HUES6 (cell line): ENCODE measurements at regions not wholly inside any gene's neighbourhood (a gene's known extent, or its start where the extent isn't known, plus 50 kb on each side); places are given as distances from the start of the nearest gene placed in this dataset.

Experiments
- H3K27ac ChIP-seq: 2 replicates; pipeline ENCODE4 v1.7.0; 2013; ENCODE audit warnings: low read depth, mild to moderate bottlenecking, low read length, inconsistent platforms
- H3K27me3 ChIP-seq: 2 replicates; pipeline ENCODE4 v1.6.1; 2013; ENCODE audit warnings: low read length; ENCODE audit not compliant: control insufficient read depth, insufficient read depth
- H3K36me3 ChIP-seq: 2 replicates; pipeline ENCODE4 v1.6.1; 2013; ENCODE audit warnings: low read length; ENCODE audit not compliant: control insufficient read depth, insufficient read depth
- H3K4me1 ChIP-seq: 2 replicates; pipeline ENCODE4 v1.6.1; 2013; ENCODE audit warnings: low read length; ENCODE audit not compliant: control insufficient read depth, insufficient read depth
- H3K4me3 ChIP-seq: 2 replicates; pipeline ENCODE4 v1.5.1; 2013; ENCODE audit warnings: low read depth, low read length
- H3K9ac ChIP-seq: one replicate; pipeline ENCODE4 v1.6.1; 2013; ENCODE audit warnings: mild to moderate bottlenecking, low read length
- H3K9me3 ChIP-seq: 2 replicates; pipeline ENCODE4 v1.6.1; 2013; ENCODE audit warnings: low read depth, low read length; ENCODE audit not compliant: control insufficient read depth, insufficient read depth

DNA sequence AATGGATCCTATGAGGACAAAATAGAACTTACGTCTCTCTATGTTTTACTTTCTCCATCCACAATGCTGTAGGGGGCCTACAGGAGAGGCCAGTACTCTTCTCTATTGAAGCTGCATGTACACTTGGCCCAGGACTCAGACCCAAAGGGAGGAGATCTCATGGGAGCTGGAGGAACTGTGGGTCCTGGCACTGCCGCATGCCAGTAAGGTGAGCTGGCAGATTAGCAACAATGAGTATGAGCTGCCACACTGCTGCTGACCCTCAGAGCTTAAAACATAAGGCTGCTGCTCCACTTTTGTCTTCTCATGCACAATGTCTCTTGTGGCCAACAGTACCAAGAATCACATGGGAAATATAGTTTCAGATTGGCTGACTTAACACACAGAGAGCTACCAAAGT is 57.8 kb upstream of the TBC1D5 start:
- Histone ChIP-seq H3K27ac (no peak overlapping the region), H3K4me3 (no peak overlapping the region), H3K27me3 (no peaks in the 10 kb centered on the region), H3K36me3 (no peaks in the 10 kb centered on the region), H3K9ac (no peak overlapping the region), H3K4me1 (no peaks in the 10 kb centered on the region), H3K9me3 (no peaks in the 10 kb centered on the region)

DNA sequence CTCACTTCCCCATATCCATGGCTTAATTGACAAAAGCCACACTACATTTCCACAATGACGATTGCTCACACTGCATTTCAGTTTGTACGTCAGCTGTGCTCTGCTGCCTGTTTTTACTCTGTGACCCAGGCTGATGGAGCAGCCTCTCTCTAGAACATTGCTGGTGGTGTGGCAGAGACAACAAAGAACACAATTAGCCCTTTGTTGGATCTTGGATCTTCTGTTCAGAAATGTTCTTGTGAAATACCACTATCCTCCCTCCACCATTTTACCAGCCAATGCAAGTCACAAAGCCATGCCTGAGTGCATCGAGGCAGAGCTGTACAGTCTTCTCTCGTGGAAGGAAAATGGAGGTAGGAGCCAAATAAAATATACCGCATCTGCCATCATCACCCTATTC is 56.9 kb upstream of the TBC1D5 start:
- Histone ChIP-seq H3K9me3 (no peaks in the 10 kb centered on the region), H3K27me3 (no peaks in the 10 kb centered on the region), H3K9ac (no peak overlapping the region), H3K27ac (no peak overlapping the region), H3K36me3 (no peaks in the 10 kb centered on the region), H3K4me3 (no peak overlapping the region), H3K4me1 (no peaks in the 10 kb centered on the region)

DNA sequence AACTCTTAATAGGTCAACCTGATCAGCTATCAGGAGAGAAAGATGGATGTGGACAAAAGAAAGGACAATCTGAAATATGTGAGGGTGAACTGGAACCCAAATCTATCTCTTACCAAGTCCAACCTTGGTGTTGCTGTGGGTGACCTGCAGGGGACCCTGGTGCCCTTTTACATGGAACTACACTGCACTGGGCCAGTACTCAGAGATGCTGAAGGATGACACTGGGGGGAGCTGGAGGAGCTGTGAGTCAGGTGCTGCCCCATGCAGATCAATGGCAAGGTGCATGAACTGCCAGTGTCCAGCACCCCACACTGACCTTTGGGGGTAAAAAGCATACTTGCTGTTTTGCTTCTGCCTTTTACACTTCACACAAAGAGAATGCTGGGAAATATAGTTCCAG is 55.6 kb upstream of the TBC1D5 start:
- no peaks in the 10 kb centered on the region for H3K4me1 ChIP-seq
- no peak overlapping the region for H3K4me3 ChIP-seq
- no peaks in the 10 kb centered on the region for H3K36me3 ChIP-seq
- H3K27me3 ChIP-seq, result no peaks in the 10 kb centered on the region
- no peak overlapping the region for H3K27ac ChIP-seq
- H3K9me3 ChIP-seq, result no peaks in the 10 kb centered on the region
- H3K9ac ChIP-seq, result no peak overlapping the region

DNA sequence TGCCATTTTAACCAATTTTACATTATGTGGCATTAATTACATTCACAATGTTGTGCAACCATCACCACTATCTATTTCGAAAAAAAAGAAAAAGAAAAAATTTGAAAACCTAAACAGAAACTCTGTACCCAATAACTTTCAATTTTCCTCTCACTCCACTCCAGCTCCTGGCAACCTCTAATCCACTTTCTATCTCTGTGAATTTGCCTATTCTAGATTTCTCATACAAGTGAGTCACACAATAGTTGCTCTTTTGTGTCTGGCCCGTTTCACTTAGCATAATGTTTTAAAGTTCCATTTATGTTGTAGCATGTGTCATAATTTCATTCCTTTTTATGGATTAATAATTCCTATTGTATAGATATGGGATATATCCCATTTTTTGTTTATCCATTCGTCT is 53.3 kb upstream of the TBC1D5 start:
- no peaks in the 10 kb centered on the region for H3K27me3 ChIP-seq
- H3K27ac ChIP-seq, result no peak overlapping the region
- H3K9me3 ChIP-seq, result no peaks in the 10 kb centered on the region
- no peaks in the 10 kb centered on the region for H3K36me3 ChIP-seq
- H3K4me3 ChIP-seq, result no peak overlapping the region
- no peaks in the 10 kb centered on the region for H3K4me1 ChIP-seq
- no peak overlapping the region for H3K9ac ChIP-seq

DNA sequence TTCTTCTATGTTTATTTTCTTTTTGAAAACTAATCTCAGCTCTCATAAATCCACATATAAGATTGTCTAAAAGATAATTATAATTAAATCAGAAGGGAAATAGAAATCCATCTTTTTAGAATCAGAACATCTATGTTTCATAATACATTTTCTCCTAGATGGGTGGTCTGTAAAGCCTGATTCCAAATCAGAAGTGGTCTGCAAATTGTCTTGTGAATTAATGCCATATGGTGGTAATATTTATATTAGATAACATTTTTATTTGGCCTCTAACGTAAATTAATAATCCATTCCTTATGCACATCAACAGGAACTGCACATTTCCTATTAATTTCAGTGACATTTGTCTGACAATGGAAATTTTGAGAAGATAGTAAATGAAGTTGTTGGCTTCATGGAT is 52.8 kb upstream of the TBC1D5 start:
- Histone ChIP-seq H3K4me1 (no peaks in the 10 kb centered on the region), H3K36me3 (no peaks in the 10 kb centered on the region), H3K27me3 (no peaks in the 10 kb centered on the region), H3K9me3 (no peaks in the 10 kb centered on the region), H3K27ac (no peak overlapping the region), H3K4me3 (no peak overlapping the region), H3K9ac (no peak overlapping the region)

DNA sequence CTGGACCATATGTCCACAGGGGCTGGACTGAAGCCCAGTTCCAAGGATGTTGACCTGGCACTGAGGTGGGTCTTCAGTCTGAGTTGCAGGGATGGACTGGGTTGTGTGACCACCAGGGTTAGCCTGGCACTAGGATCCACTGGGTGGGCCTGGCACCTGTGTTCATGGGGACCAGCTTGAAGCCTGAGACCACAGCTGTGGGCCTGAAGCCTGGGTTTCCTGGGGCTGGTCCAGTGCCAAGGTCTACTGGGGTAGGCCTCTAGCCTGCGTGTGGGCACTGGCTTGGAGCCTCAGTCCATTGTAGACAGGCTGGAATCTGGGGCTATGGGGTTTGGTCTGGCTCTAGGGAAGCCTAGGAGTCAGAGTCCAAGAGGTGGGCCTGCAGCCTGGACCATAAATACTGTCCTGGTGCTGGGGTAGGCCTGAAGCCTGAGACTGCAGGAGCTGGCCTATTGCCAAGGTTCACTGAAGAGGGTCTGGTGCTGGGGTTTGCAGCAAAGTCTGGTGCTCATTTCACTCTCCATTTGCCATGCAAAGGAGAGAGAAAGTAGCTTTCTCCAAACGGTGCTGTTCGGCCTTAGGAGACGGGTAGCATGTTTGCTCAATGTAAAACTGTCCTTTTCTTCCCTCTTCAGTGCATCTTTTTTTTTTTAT is 51.2 kb upstream of the TBC1D5 start:
- no peak overlapping the region for H3K4me3 ChIP-seq
- no peaks in the 10 kb centered on the region for H3K27me3 ChIP-seq
- no peaks in the 10 kb centered on the region for H3K4me1 ChIP-seq
- H3K36me3 ChIP-seq, result no peaks in the 10 kb centered on the region
- H3K27ac ChIP-seq, result no peak overlapping the region
- no peaks in the 10 kb centered on the region for H3K9me3 ChIP-seq
- no peak overlapping the region for H3K9ac ChIP-seq
